Stomach (tissue), 8 donors: ENCODE measurements at regions not wholly inside any gene's neighbourhood (a gene's known extent, or its start where the extent isn't known, plus 50 kb on each side); places are given as distances from the start of the nearest gene placed in this dataset.

Experiments used
- DNase-seq, 2 donors: peaks; one replicate each; pipeline versions ENCODE4 v3.0.0 to v3.0.0-alpha.2; 2013 to 2019
- H3K27ac ChIP-seq, 5 donors: fragments of 200-600 bp in 4 of 5; sonication (generic) in 4 of 5; one replicate each; pipeline ENCODE4 v1.5.1; 2013 to 2019; ENCODE audit warnings: mild to moderate bottlenecking in 1 of 5, moderate library complexity in 1 of 5
- H3K27me3 ChIP-seq, 3 donors: fragments of 200-600 bp; sonication (generic); one replicate each; pipeline ENCODE4 v1.5.1; 2017 to 2019; ENCODE audit warnings: mixed run types in 1 of 3
- H3K36me3 ChIP-seq, 4 donors: fragments of 200-600 bp; sonication (generic); 1 replicate in 3 of 4; 2 replicates in 1 of 4; pipeline ENCODE4 v1.5.1; 2016 to 2019
- H3K4me1 ChIP-seq, 4 donors: fragments of 200-600 bp; sonication (generic); one replicate each; pipeline ENCODE4 v1.5.1; 2016 to 2019
- H3K4me3 ChIP-seq, 4 donors: fragments of 200-600 bp; sonication (generic) in 3 of 4; one replicate each; pipeline ENCODE4 v1.5.1; 2016 to 2019; ENCODE audit warnings: mild to moderate bottlenecking in 1 of 4
- H3K9me3 ChIP-seq, 4 donors: fragments of 200-600 bp; sonication (generic); one replicate each; pipeline ENCODE4 v1.5.1; 2016 to 2019
- CTCF ChIP-seq, 7 experiments: fragments of 450-650 bp in 4 of 7; fragments of 200-600 bp in 3 of 7; sonication (generic) in 3 of 7; IDR thresholded peaks; one replicate each; pipeline ENCODE4 v1.5.1; 2016 to 2019; ENCODE audit warnings: antibody characterized with exemption in 7 of 7, control low read depth in 2 of 7, mild to moderate bottlenecking in 1 of 7
- EP300 ChIP-seq: sonication (generic); formaldehyde crosslinking; IDR thresholded peaks from one replicate; pipeline ENCODE4 v1.6.1; 2017; ENCODE audit warnings: antibody characterized with exemption
- POLR2A ChIP-seq, 4 donors: fragments of 450-650 bp; IDR thresholded peaks; one replicate each; pipeline ENCODE4 v1.6.1; 2016; ENCODE audit warnings: antibody characterized with exemption in 4 of 4, control low read depth in 2 of 4, mild to moderate bottlenecking in 1 of 4, moderate library complexity in 1 of 4
- POLR2AphosphoS5 ChIP-seq, 3 donors: sonication (generic); formaldehyde crosslinking; IDR thresholded peaks; one replicate each; pipeline ENCODE4 v1.6.1; 2016; ENCODE audit warnings: antibody characterized with exemption in 3 of 3
- WGBS, 5 donors: extraction: QIAGEN DNeasy Blood & Tissue Kit in 3 of 5; methylation state at CpG; one replicate each; pipeline versions ENCODE4 v1.1.5 to v1.1.7; 2013 to 2018; 5-methylcytosine and 5-hydroxymethylcytosine counted together
- intact Hi-C: fragments of 100-400 bp; cut with DNase I; formaldehyde crosslinking; loops from one replicate; pipeline ENCODE4 v1.15.1; 2023; ENCODE audit warnings: low total_unique reads
- donor health status: healthy with polysubstance abuse.
- donor health status: Bipolar disorder and iron deficiency.
- donor health status: healthy.

GRCh38 chr2:200222791-200223190 lies 83.7 kb upstream of the SPATS2L start:
- intact Hi-C loops: no loop called here
- H3K4me1 ChIP-seq: peaks cover 0 to 19% (median 4%) of the 10 kb centered on the region in 4 donors
- no peaks in the 10 kb centered on the region for H3K36me3 ChIP-seq
- no peak for TF ChIP-seq CTCF (IDR thresholded peaks at IDR 0.05)
- TF ChIP-seq EP300: no peak
- no peak for TF ChIP-seq POLR2A (IDR thresholded peaks at IDR 0.05)
- no peak for TF ChIP-seq POLR2AphosphoS5 (IDR thresholded peaks at IDR 0.05)
- 56 to 66% (median 62%) methylated on average over 7 of the region's 7 CpGs for WGBS, 5 donors
- no peaks in the 10 kb centered on the region for H3K9me3 ChIP-seq
- no peak for DNase-seq
- H3K27me3 ChIP-seq: no peaks in the 10 kb centered on the region
- H3K4me3 ChIP-seq: no peak overlapping the region
- H3K27ac ChIP-seq: no peak overlapping the region

- intact Hi-C loops: no loop called here
- Histone ChIP-seq H3K27me3 (no peaks in the 10 kb centered on the region), H3K27ac (no peak overlapping the region), H3K9me3 (no peaks in the 10 kb centered on the region), H3K4me1 (peaks cover 0 to 19% (median 4%) of the 10 kb centered on the region in 4 donors), H3K4me3 (no peak overlapping the region), H3K36me3 (no peaks in the 10 kb centered on the region)
- TF ChIP-seq POLR2A (IDR thresholded peaks at IDR 0.05) (no peak), EP300 (no peak), POLR2AphosphoS5 (IDR thresholded peaks at IDR 0.05) (no peak), CTCF (IDR thresholded peaks at IDR 0.05) (no peak)
- WGBS, 5 donors: 50 to 88% (median 83%) methylated on average over 3 of the region's 3 CpGs
- DNase-seq: no peak
Observed at GRCh38 chr2:200223205-200223784, 83.2 kb upstream of the SPATS2L start.

GRCh38 chr2:200225951-200226350 lies 80.5 kb upstream of the SPATS2L start:
- no peaks in the 10 kb centered on the region for H3K27me3 ChIP-seq
- no peaks in the 10 kb centered on the region for H3K9me3 ChIP-seq
- TF ChIP-seq EP300: no peak
- WGBS, 5 donors: 62 to 84% (median 78%) methylated on average over 5 of the region's 5 CpGs
- DNase-seq: peak in 1 of 2 donors; percentile 59
- intact Hi-C loops: no loop called here
- H3K4me1 ChIP-seq: peaks cover 0 to 7% (median 3%) of the 10 kb centered on the region in 4 donors
- H3K4me3 ChIP-seq: no peak overlapping the region
- no peaks in the 10 kb centered on the region for H3K36me3 ChIP-seq
- H3K27ac ChIP-seq: no peak overlapping the region

GRCh38 chr2:200226451-200227426 lies 79.8 kb upstream of the SPATS2L start:
- no peaks in the 10 kb centered on the region for H3K9me3 ChIP-seq
- no peak overlapping the region for H3K27ac ChIP-seq
- H3K4me1 ChIP-seq: peaks cover 0 to 7% (median 0%) of the 10 kb centered on the region in 4 donors
- H3K4me3 ChIP-seq: no peak overlapping the region
- no peaks in the 10 kb centered on the region for H3K36me3 ChIP-seq
- TF ChIP-seq EP300 (no peak), CTCF (IDR thresholded peaks at IDR 0.05) (no peak), POLR2A (IDR thresholded peaks at IDR 0.05) (no peak)
- no peaks in the 10 kb centered on the region for H3K27me3 ChIP-seq
- WGBS, 5 donors: 64 to 73% (median 69%) methylated on average over 6 of the region's 6 CpGs
- intact Hi-C loops: no loop called here
- DNase-seq: peak in 1 of 2 donors; percentile 34
